ENCODE measurements at regions not wholly inside any gene's neighbourhood (a gene's known extent, or its start where the extent isn't known, plus 50 kb on each side); places are given as distances from the start of the nearest gene placed in this dataset.

GRCh38 chr12:85657836-85658630 lies 178.2 kb downstream of the RASSF9 start:
- ChIA-PET POLR2A (no interaction called here), CTCF (no interaction called here)
- Mint-ChIP-seq H3K27me3 (ENCODE audit: low read depth) (peaks cover 4% of the 10 kb centered on the region; the same call in 1 of the 2 replicates), H3K4me3 (no peak overlapping the region), H3K9me3 (peaks cover 39% of the 10 kb centered on the region), H3K36me3 (peaks cover 25% of the 10 kb centered on the region), H3K4me1 (no peaks in the 10 kb centered on the region), H3K27ac (no peak overlapping the region)
- DNase-seq (ENCODE audit: low spot score): no peak
- no peak for ATAC-seq
- TF ChIP-seq E2F1 (CRISPR knock-in tag; IDR thresholded peaks at IDR 0.05) (no peak), CREB1 (CRISPR knock-in tag; IDR thresholded peaks at IDR 0.05) (no peak), TEAD4 (CRISPR knock-in tag; IDR thresholded peaks at IDR 0.05) (no peak), STAT6 (CRISPR knock-in tag; conservative IDR thresholded peaks at IDR 0.05; ENCODE audit: low read depth) (no peak), AR (CRISPR knock-in tag; IDR thresholded peaks at IDR 0.05) (no peak), ARID4B (CRISPR knock-in tag; IDR thresholded peaks at IDR 0.05; ENCODE audit: borderline replicate concordance) (no peak), E2F5 (CRISPR knock-in tag; IDR thresholded peaks at IDR 0.05) (no peak), CREM (CRISPR knock-in tag; IDR thresholded peaks at IDR 0.05) (no peak), ATF2 (CRISPR knock-in tag; IDR thresholded peaks at IDR 0.05; ENCODE audit: borderline replicate concordance, low read depth) (no peak), RELA (CRISPR knock-in tag; IDR thresholded peaks at IDR 0.05; ENCODE audit: borderline replicate concordance) (no peak)

Data from WTC11 (cell line).